NCI-H82 treated with DMSO at 0.1 percent for 48 hours (cell line): ENCODE measurements at regions not wholly inside any gene's neighbourhood (a gene's known extent, or its start where the extent isn't known, plus 50 kb on each side); places are given as distances from the start of the nearest gene placed in this dataset.

Experiments
- DNase-seq: peaks from one replicate; lab custom pipeline; 2025; ENCODE audit not compliant: unreplicated experiment; lab: John Stamatoyannopoulos, UW

- no peak for DNase-seq
These were observed 329.2 kb downstream of the LPIN1 start for GRCh38 chr2:12075603-12076002.

DNA sequence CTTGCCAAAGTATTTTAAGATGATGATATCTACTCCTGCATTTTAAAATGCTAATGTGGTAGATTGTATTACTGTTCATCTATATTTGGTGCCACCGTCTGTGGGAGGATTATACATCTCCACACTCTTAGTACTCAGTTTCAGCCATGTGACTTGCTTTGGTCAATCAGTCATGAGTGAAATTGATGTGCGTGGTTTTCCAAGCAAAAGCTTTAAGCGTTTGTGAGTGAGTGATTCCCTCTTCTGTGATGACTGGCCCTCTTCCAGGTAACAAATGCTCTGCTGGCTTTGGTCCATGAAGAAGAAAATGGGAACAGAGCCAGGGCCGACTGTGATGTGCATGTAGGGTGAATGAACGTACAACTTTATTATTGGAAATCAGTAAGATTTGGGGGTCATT, 330.4 kb downstream of the LPIN1 start:
- no peak for DNase-seq

DNA sequence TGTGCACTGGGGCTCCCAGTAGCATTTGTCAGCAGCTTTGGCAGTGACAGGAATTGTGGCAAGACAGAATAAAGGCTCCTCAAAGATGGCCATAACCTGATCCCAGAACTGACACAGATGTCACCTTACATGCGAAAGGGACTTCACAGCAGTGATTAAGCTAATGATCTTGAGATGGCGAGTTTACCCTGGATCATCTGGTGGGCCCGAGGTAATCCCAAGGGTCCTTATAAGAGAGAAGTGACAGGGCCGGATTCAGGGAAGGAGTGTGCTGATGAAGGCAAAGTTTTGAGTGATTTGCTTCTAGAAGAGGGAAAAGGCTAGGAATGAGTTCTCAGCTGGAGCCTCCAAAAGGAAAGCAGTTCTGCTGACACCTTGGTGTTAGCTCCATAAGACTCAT, 333.9 kb downstream of the LPIN1 start:
- DNase-seq, result no peak

DNA sequence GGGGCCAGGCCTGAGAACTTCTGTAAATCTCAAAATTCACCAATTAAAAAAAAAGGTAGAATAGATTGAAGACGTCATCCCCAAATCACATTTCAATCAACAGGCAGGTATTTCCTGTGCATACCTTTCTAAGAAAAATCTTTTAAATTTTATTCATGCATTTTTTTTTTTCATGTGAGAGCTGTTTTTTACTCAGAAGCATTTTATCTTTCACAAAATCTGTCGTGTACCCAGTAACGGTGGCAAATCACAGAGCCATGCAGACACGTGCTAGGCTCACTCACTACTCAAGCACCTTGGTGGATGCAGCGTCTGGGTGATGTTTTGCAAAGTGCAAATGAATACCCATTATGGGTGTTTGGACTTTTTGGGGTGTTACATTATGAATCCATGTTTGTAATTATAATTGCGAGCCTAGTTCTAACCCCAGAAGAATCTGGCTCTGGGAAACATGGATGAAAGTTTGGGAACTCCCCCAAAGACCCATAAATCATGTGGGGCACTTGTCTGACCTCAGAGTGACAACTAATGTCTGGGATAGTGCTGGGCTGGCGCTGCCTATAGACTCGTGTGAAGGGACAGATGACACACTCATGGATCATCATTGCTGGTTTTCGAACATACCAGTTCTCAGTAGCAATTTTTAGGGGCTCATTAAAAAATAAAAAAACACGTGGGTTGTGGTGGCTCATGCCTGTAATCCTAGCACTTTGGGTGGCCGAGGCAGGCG, 335.2 kb downstream of the LPIN1 start:
- no peak for DNase-seq

DNA sequence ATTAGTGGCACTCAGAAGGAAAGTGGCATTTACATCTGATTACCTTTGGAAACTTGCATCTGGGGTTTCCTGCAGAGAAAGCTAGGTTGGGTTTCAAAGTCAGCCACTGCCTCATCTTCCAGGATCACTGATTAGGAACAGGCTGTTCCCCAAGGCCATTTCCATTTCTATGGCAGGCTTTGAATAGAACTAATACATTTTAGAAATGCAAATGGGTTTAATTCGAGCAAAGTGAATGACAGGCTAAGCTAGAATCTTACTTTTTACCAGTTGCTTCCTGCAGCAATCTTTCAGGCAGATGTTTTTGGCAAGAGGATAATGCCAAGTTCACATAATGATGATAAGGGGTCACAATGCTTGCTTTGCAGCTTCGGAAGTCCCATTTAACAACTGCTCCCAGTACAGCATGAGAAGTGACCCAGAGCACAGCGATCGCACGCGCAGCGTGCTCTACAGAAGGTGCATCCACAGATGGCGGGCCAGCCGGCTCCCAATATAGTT, 336.7 kb downstream of the LPIN1 start:
- no peak for DNase-seq

- DNase-seq, result no peak
These were observed 337.4 kb downstream of the LPIN1 start for GRCh38 chr2:12083713-12084419.

- DNase-seq, result no peak
These were observed 340.7 kb downstream of the LPIN1 start for GRCh38 chr2:12087175-12087574.

- no peak for DNase-seq
These were observed 341.4 kb downstream of the LPIN1 start for GRCh38 chr2:12087671-12088380.

- no peak for DNase-seq
These were observed 342.6 kb downstream of the LPIN1 start for GRCh38 chr2:12089001-12089400.

GRCh38 chr2:12089496-12089895, 343.1 kb downstream of the LPIN1 start:
- DNase-seq, result no peak

- no peak for DNase-seq
These were observed 343.6 kb downstream of the LPIN1 start for GRCh38 chr2:12090072-12090471.

GRCh38 chr2:12090590-12090989, 344.2 kb downstream of the LPIN1 start:
- DNase-seq, result no peak

DNA sequence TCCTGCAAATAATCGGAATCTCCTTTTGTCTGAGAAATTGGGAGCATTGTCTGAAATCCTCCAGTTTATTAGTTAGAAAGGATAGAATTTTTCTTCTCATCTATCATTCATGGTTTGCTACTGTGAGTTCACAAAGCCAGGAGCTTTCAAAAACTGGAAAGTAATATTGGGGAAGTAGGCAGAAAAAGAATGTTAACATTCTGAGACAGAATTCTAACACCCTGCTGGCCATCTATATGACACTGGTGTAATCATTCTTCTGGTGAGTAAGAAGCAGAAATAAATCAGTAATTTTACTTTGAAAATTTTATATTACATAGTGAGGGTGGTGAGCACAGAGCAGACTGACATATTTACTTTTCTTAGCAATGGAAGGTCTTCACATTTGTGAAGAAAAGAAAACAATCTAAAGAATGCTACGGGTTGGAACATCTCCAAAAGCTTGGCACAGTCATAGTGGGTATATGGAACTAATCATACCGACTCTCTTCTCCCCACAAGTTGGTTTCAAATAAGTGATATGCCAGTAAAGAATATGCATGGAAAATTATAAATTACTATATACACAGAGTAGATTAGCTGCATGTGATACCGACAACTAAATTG, 344.9 kb downstream of the LPIN1 start:
- no peak for DNase-seq

DNA sequence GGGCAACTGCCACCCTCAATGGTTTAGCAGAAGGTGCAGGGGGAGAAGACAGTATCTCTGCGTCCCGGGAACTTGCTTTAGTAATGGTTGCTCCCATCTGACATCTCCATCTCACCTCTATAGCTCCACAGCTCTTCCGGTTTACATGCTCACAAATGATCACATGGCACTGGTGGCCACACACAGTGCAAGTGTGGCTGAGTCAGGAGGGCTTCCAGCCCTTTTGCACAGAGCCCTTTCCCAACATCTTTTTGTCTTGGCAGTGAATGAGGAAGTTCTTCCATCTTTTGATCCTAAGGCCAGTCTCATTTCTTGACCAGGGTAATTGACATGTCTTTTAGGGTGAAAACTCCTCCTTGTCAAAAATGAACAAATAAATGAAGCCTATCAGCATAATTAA, 347.7 kb downstream of the LPIN1 start:
- DNase-seq, result no peak

DNA sequence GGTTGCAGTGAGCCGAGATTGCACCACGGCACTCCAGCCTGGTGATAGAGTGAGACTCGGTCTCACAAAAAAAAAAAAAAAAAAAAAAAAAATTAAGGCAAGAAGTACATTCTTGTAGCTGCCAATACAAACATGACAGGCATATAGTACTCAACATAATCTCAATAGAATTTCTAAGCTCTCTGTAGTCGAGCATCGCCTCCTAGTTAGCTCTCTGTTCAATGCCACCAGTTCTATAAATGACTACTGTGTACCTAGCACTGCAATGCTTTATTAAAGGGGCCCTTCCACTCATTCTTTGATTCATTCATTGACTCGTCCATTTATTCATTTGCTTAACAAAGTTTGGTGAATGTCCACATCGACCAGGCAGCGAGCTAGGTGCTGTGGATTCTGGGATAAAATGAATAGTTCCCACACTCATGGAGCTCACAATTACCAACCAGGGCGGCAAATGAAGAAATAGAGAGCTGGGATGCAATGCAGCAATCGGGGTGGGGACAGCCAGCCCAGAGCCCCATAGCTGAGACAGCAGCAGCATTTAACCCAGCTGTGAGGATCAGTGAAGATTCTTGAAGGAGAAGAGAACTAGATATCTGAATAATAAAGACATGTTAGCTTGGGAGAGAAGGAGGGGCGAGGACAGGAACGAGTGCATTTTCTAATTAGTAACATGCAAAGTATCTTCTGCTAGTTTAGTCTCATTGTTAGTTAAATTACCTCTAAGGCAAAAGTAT, 349.8 kb downstream of the LPIN1 start:
- no peak for DNase-seq

DNA sequence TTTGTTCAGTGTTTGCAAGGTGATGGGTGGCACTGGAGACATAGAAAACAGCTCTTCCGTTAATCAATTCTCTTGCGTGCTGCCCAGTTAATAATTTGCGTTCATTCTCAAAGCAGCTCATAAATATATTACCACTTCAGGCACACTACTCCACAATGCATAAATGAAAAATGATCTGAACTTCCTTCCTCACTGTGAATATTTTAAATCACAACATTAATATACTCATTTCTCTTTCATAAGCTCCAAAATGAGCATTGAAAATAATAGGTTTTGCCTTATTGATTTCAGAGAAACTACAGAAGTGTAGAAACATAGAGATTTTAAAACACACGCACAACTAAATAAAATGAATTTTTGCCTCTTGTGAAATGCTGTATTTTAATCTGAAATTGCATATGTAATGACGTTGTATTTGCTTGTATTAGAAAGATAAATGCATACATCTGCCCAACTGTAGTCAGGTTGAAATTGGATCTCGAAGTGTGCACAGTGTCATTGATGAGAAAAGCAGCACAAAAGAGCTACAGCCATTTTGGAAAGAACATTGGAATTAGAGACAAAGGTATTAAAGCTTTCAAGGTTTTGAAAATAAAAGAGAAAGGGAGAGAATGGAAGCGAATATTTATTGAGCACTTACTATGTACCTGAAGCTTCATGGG, 350.5 kb downstream of the LPIN1 start:
- DNase-seq, result no peak

DNA sequence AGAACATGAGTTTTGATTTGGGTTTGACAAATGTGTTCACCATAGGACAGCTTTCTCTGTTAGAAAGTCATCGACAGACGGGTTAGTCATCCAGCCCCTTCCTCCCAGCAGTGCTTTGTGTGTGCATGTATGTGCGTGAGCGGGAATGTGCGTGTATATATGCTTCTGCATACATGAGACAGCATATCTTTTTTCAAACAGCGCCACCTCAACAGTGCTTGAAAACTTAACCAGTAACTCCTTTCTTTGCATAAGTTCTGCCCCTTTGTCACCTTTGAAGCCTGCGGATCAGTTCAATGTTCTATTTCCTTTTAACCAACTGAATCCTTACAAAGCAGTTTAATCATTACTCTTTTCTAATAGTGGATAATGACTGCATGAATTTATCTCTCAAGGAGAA, 351.4 kb downstream of the LPIN1 start:
- DNase-seq, result no peak

- no peak for DNase-seq
These were observed 352.9 kb downstream of the LPIN1 start for GRCh38 chr2:12099374-12099773.

- DNase-seq, result no peak
These were observed 356.2 kb downstream of the LPIN1 start for GRCh38 chr2:12102679-12103078.

GRCh38 chr2:12105180-12105579, 358.7 kb downstream of the LPIN1 start:
- no peak for DNase-seq
